HG03045 (cell line): ENCODE measurements at regions not wholly inside any gene's neighbourhood (a gene's known extent, or its start where the extent isn't known, plus 50 kb on each side); places are given as distances from the start of the nearest gene placed in this dataset.

Source experiments
- ATAC-seq: cut with Tn5 transposase; IDR thresholded peaks from one replicate; pipeline ENCODE4 v1.9.1; 2021; ENCODE audit warnings: mild to moderate bottlenecking, moderate library complexity; ENCODE audit not compliant: unreplicated experiment

GRCh38 chr12:103093499-103094106 lies 136.1 kb downstream of the ASCL1 start:
- ATAC-seq, result no peak

DNA sequence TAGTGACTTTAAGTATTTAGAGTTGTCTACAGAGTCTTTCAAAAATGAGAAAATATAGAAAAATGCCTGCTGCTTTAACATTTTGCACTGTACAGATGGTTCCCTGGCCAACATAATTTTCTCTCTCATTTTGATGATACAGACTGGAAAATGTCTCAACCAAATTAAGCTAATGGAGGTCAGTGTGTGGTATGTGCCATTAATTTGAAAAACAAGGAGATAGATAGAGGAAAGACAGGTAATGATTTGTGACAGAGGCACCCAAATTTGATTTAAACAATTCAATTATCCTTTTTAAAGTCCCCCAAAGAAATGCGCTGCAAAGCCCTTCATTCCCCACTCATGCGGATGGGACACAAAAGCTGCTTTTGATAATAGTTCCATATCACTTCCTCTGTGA lies 140.0 kb downstream of the ASCL1 start:
- ATAC-seq, result no peak

GRCh38 chr12:103100257-103100831 lies 142.9 kb downstream of the ASCL1 start:
- ATAC-seq, result no peak

- ATAC-seq, result peak; percentile 88
These were observed 144.8 kb downstream of the ASCL1 start for GRCh38 chr12:103102225-103102744.

GRCh38 chr12:103105971-103106597 lies 148.6 kb downstream of the ASCL1 start:
- no peak for ATAC-seq

DNA sequence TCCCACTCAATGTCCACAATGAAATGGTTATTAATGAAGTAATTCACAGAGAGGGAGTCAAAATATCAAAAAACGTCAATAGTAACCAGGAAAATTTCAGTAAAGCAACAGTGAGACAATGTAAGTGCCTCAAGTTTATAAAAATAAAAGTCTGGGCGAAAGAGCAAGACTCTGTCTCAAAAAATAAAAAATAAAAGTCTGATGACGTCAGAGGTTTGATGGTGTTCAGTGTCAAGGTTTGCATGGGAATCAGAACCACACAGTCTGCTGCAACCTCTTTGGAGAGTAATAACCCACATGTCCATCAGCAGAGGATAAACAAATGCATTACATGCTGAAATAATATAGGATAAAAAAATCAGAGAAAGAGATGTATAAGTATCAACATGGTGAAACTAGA lies 152.4 kb downstream of the ASCL1 start:
- ATAC-seq, result no peak

DNA sequence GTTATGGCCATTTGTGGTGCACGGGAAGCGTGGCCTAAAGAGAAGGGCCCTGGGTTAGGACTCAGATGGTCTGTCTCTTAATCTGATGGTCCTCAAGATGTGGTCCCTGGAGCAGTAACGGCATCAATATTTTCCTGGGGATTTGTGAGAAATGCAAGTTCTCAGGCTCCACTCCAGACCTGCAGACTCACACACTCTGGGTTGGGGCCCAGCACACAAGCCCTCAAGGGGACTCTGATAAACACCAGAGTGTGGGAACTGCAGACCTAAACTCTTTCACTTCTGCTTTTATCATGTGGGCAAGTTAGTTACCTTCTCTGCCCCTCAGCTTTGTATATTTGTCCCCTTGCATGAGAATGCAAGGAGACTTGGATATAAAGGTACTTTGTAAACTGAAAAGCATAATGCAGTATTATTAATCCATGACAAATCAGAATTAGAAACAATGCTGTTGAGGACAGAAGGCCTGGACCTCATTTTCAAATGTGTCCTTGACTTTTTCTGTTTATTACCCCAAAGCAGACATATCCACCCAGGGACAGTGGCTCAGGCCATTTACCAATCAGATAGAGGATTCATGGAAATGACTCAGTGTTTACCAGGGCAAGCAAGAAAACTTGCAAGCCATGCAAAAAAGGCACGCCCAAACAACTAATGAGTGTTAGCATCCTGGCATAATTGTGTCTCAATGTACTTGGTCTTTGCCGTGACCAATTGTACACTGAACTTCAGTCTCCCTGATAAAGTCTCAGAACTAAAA lies 157.0 kb downstream of the ASCL1 start:
- peak; percentile 97 for ATAC-seq

- no peak for ATAC-seq
These were observed 171.5 kb downstream of the ASCL1 start for GRCh38 chr12:103128862-103129501.

DNA sequence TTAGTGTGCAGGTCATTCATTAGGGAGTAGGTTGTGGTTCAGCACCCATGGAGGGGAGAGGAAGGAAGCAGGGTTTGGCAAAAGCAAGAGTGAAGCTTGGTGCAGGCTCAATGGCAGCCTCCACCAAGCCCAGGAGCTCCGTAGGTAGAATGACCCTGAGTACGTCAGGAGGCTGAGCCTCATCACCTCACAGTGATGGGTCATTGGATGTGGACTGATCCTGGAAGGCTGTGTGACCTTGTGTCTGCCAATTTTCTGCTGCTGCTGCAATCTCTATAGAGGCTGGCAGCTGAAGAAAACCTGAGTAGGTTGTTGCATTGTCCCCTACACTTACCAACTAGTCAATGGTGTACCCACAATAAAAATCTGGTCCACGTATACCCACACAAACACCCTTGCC lies 173.1 kb downstream of the ASCL1 start:
- ATAC-seq, result no peak

- ATAC-seq, result no peak
These were observed 181.1 kb downstream of the ASCL1 start for GRCh38 chr12:103138538-103138937.

DNA sequence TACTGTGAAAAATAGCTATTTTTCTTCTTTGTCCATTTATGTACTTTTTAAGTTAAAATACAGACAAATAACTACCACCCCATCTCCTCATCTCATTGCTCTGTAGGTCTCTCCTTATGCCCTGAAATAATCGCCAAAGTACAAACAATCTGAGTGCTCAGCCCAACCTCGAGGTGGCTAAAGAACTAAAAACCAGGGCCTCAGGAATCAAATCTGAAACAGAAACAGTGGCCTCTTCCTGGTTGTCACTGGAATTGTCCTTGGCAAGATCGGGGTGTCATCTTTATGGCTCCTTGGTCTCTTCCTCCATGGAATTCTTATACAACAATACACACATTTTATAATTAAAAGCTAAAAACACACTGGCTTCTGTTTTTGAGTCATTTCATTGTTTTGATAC lies 182.4 kb downstream of the ASCL1 start:
- no peak for ATAC-seq

GRCh38 chr12:103140286-103140685 lies 182.8 kb downstream of the ASCL1 start:
- no peak for ATAC-seq

DNA sequence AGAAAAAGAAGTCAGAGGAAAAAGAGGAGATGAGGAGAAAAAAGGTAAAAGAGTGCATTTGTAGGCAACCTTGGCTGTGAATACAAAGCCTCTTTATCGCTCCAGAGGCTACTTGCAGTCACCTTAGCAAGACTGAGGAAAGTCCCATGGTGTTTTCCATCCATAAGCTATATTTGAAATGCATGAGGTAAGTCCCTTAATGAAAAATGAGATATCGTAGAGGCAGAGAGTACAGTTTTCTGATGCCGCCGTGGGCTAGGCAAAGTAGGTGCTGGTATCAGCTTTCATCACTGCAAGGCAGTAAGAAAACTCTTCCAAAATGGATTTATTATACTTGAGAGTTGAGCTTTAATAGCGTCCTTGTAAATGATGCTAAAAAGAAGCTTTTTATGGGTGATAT lies 186.8 kb downstream of the ASCL1 start:
- ATAC-seq, result no peak

DNA sequence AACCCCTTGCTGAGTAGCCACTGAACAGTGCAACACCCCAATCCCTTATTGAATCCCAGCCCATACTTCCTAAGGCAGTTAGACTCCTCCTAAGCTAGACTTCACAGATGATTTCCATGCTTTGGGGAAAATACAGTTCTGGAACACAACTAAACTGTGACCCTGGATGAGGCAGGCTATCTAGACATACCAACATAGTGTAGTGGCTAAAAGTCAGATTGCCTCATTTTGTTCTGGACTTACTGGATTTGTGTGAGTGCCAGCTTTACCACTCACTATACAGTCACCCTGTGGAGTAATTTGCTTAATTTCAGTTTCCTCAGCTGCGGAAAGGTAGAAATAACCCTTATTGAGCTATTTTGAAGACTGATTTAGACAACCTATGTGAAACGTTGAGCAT lies 203.1 kb downstream of the ASCL1 start:
- ATAC-seq, result no peak

DNA sequence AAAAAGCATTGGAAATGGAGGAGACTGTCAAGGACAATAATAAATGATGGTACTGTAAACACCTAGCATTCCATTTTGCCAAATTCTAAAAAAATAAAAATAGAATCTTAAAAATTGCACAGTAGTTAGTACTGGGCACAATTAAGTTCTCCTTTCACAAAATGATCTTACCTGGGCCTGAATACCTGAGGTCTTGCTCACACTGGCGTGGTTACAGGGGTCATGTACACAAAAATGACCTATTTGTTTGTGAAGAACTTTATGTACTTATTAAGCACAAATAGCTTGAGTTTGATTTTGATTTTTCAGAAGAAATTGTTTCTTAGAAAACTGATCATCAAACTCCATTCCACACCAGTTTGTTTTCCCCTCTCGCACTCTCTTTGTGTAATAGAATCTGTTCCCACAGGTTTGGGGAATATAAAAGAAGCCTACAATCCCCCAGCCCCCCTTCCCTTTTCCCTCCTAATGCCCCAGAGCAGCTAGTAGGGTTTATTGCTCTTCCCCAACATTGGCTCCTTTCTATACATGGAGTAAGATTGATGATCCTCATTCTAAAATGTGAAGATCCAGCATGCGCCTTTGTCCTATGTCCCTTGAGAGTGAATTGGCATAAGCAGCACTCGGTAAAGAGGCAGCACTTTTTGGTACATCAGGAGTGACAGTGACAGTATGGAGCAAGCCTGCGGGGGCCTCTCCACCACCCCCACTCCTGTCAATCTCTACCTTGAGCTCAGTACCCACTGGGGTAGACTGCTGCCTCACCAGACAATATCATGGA lies 204.3 kb downstream of the ASCL1 start:
- ATAC-seq, result no peak

DNA sequence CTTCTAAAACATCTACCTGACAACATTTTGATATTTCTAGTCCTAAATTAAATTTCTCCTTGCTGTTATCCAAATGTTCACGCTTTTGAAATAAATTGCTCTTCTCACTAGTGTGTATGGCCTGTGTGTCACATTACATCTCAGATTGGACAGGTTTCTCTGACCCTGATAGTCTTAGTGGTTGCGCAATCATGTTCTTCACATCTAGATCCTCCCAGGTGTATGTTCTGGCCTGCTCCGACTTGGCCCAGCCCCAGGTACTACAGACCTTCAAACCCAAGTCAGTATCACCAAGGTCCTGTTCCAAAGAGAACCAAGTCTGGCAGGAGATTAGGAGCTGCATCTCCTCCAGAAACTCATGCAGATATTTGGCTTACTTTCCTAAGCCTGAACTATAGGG lies 209.5 kb downstream of the ASCL1 start:
- ATAC-seq, result no peak

GRCh38 chr12:103172447-103173112 lies 215.1 kb downstream of the ASCL1 start:
- no peak for ATAC-seq

- no peak for ATAC-seq
These were observed 218.2 kb downstream of the ASCL1 start for GRCh38 chr12:103175625-103176024.

- no peak for ATAC-seq
These were observed 220.3 kb downstream of the ASCL1 start for GRCh38 chr12:103177639-103178255.
